ENCODE measurements at regions not wholly inside any gene's neighbourhood (a gene's known extent, or its start where the extent isn't known, plus 50 kb on each side); places are given as distances from the start of the nearest gene placed in this dataset.

- no peaks in the 10 kb centered on the region for H3K36me3 Mint-ChIP-seq
- no peak for DNase-seq
- no peak overlapping the region for H3K27ac Mint-ChIP-seq
- no peak overlapping the region for H3K4me3 Mint-ChIP-seq
- H3K9me3 Mint-ChIP-seq, result no peaks in the 10 kb centered on the region
- H3K27me3 Mint-ChIP-seq, result no peaks in the 10 kb centered on the region
- no peaks in the 10 kb centered on the region for H3K4me1 Mint-ChIP-seq
- no peak for ATAC-seq (replicated peaks)
Observed at GRCh38 chr13:73623281-73623680, 510.9 kb downstream of the KLF12 start.

DNA sequence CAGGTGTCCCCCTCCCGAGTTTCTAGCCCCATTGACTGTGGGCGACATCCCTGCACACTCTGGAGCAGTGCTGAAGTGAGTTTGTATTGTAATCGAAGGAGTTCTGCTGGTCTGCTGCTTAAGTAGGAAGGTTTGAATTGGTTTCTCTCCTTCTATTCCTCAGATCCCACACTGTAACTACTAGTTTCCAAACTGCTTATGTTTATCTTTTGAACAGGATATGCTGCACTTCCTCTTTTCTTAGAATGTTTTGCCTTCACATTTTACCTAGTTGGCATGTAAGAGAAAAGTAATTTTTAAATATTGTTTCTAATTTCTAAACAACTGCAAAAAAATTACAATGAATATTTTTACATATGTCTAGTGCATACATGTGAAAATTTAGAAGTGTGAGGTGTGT, 511.8 kb downstream of the KLF12 start:
- no peak overlapping the region for H3K4me3 Mint-ChIP-seq
- no peaks in the 10 kb centered on the region for H3K4me1 Mint-ChIP-seq
- H3K27ac Mint-ChIP-seq, result no peak overlapping the region
- H3K9me3 Mint-ChIP-seq, result no peaks in the 10 kb centered on the region
- no peak for ATAC-seq (replicated peaks)
- no peak for DNase-seq
- H3K27me3 Mint-ChIP-seq, result peaks cover 0 to 1% of the 10 kb centered on the region in 2 donors
- H3K36me3 Mint-ChIP-seq, result no peaks in the 10 kb centered on the region

- H3K36me3 Mint-ChIP-seq, result no peaks in the 10 kb centered on the region
- H3K4me1 Mint-ChIP-seq, result no peaks in the 10 kb centered on the region
- H3K27ac Mint-ChIP-seq, result no peak overlapping the region
- no peak overlapping the region for H3K4me3 Mint-ChIP-seq
- H3K27me3 Mint-ChIP-seq, result peaks cover 0 to 10% of the 10 kb centered on the region in 2 donors
- no peak for ATAC-seq (replicated peaks)
- peaks cover 0 to 4% of the 10 kb centered on the region in 2 donors for H3K9me3 Mint-ChIP-seq
- no peak for DNase-seq
Observed at GRCh38 chr13:73618275-73618865, 515.8 kb downstream of the KLF12 start.

DNA sequence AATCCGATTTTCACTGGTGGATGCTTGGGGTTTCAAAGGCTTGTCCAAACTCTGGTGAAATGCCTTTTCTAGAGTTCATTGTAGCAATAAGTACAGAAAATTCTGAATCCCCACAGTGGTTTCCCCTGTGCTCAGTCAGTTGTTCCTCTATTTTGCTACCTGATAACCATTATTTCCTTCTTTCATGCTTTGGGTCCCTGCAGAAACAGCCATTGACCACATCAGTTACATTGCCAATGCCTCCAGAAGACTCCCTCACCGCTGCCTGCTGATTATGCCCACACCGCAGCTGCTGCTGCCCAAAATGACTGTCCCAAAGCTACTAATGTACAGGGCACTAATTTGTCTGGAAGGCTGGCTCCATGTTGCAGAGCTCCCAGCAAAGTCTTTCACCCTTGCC, 517.3 kb downstream of the KLF12 start:
- Mint-ChIP-seq H3K9me3 (peaks cover 0 to 4% of the 10 kb centered on the region in 2 donors), H3K36me3 (no peaks in the 10 kb centered on the region), H3K27me3 (peaks cover 0 to 10% of the 10 kb centered on the region in 2 donors), H3K4me3 (no peak overlapping the region), H3K4me1 (no peaks in the 10 kb centered on the region), H3K27ac (no peak overlapping the region)
- no peak for DNase-seq
- ATAC-seq (replicated peaks), result no peak

- ATAC-seq (replicated peaks) (no peak), DNase-seq (no peak)
- Mint-ChIP-seq H3K4me3 (no peak overlapping the region), H3K27me3 (peaks cover 0 to 3% of the 10 kb centered on the region in 2 donors), H3K36me3 (no peaks in the 10 kb centered on the region), H3K27ac (no peak overlapping the region), H3K9me3 (peaks cover 0 to 4% of the 10 kb centered on the region in 2 donors), H3K4me1 (no peaks in the 10 kb centered on the region)
Observed at GRCh38 chr13:73610799-73611592, 523.2 kb downstream of the KLF12 start.

DNA sequence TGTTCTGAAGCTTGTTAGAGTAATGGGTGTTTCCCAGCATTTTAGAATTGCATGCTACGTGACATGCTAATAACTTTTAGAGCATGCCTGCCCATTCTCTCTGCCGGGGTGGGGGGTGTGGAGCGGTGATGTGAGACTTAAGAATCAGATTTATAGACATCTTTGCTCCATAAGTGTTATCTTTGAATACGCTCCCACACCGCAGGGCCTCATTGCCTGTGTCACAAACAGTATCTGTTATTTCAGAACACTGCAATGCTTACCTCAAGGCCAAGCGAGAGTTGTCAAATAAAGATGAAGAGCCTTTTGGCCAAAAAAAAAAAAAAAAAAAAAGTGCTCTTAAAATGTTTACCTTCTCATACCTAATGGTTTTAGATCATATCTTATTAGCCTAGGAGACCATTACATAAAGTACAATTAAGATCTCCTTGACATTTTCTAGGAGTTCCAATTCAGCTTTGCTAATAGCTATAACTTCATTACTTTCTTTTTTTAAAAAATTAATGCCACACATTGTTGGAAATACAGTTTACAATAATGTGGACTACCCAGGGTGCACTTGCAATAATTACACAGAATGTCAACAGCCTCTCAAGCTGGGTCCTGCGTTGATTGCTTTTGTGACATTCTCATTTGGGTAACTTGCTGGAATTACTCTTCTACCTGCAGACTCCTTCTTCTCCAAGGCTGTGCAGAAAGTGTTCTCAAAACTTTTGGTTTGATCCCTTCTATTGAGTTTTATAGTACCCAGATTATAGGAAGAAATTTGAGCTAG, 525.3 kb downstream of the KLF12 start:
- Mint-ChIP-seq H3K4me3 (no peak overlapping the region), H3K27ac (no peak overlapping the region), H3K4me1 (no peaks in the 10 kb centered on the region), H3K27me3 (no peaks in the 10 kb centered on the region), H3K9me3 (no peaks in the 10 kb centered on the region), H3K36me3 (no peaks in the 10 kb centered on the region)
- DNase-seq (no peak), ATAC-seq (replicated peaks) (no peak)

DNA sequence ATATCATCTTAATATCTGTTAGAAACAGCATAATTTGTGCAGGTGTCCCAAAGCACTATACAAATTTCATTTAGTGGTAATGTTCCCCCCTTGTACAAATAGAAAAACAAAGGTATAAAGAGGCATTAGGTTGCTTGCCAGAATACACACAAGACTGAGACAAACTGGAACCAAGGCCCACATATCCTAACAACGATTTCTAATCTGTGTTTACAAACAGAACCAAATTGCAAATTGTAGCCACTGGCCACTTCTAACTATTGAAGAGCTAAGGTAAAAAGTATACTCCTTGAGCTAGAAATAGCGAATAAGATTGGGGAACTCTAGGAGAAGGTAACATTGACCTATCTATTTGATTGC, 526.1 kb downstream of the KLF12 start:
- DNase-seq (no peak), ATAC-seq (replicated peaks) (no peak)
- Mint-ChIP-seq H3K27ac (no peak overlapping the region), H3K4me1 (no peaks in the 10 kb centered on the region), H3K9me3 (peaks cover 0 to 2% of the 10 kb centered on the region in 2 donors), H3K4me3 (no peak overlapping the region), H3K36me3 (no peaks in the 10 kb centered on the region), H3K27me3 (no peaks in the 10 kb centered on the region)

GRCh38 chr13:73607489-73608156, 526.6 kb downstream of the KLF12 start:
- DNase-seq (no peak), ATAC-seq (replicated peaks) (no peak)
- H3K4me1 Mint-ChIP-seq, result no peaks in the 10 kb centered on the region
- H3K36me3 Mint-ChIP-seq, result no peaks in the 10 kb centered on the region
- H3K27ac Mint-ChIP-seq, result no peak overlapping the region
- H3K9me3 Mint-ChIP-seq, result peaks cover 0 to 2% of the 10 kb centered on the region in 2 donors
- no peaks in the 10 kb centered on the region for H3K27me3 Mint-ChIP-seq
- H3K4me3 Mint-ChIP-seq, result no peak overlapping the region

DNA sequence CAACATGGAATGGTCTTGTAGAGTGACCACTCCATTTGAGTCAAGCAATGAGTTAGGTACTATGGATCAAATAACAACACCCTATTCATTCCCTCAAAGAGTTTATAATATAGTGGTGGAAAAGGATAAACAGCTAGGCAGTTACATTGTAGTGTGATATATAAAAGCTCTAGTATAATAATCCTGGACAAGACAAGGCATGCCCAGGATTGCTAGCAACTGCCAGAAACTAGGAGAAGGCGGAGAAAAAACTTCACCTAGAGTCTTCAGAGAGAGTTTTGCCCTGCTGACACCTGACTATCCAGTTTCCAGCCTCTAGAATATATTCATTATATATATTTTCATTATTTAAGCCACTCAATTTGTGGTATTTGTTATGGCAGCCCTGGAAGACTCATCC, 530.6 kb downstream of the KLF12 start:
- H3K27ac Mint-ChIP-seq, result no peak overlapping the region
- no peak for ATAC-seq (replicated peaks)
- H3K4me3 Mint-ChIP-seq, result no peak overlapping the region
- H3K4me1 Mint-ChIP-seq, result no peaks in the 10 kb centered on the region
- H3K36me3 Mint-ChIP-seq, result no peaks in the 10 kb centered on the region
- peaks cover 0 to 3% of the 10 kb centered on the region in 2 donors for H3K27me3 Mint-ChIP-seq
- peaks cover 0 to 5% of the 10 kb centered on the region in 2 donors for H3K9me3 Mint-ChIP-seq
- no peak for DNase-seq

GRCh38 chr13:73602295-73602694, 531.9 kb downstream of the KLF12 start:
- Mint-ChIP-seq H3K36me3 (no peaks in the 10 kb centered on the region), H3K27ac (no peak overlapping the region), H3K27me3 (peaks cover 0 to 3% of the 10 kb centered on the region in 2 donors), H3K9me3 (peaks cover 0 to 5% of the 10 kb centered on the region in 2 donors), H3K4me1 (no peaks in the 10 kb centered on the region), H3K4me3 (no peak overlapping the region)
- ATAC-seq (replicated peaks), result no peak
- DNase-seq, result no peak

- no peaks in the 10 kb centered on the region for H3K4me1 Mint-ChIP-seq
- peaks cover 0 to 5% of the 10 kb centered on the region in 2 donors for H3K9me3 Mint-ChIP-seq
- no peak overlapping the region for H3K27ac Mint-ChIP-seq
- H3K4me3 Mint-ChIP-seq, result no peak overlapping the region
- DNase-seq, result no peak
- no peak for ATAC-seq (replicated peaks)
- H3K36me3 Mint-ChIP-seq, result no peaks in the 10 kb centered on the region
- peaks cover 0 to 3% of the 10 kb centered on the region in 2 donors for H3K27me3 Mint-ChIP-seq
Observed at GRCh38 chr13:73601708-73602107, 532.5 kb downstream of the KLF12 start.

- no peaks in the 10 kb centered on the region for H3K4me1 Mint-ChIP-seq
- peaks cover 0 to 3% of the 10 kb centered on the region in 2 donors for H3K27me3 Mint-ChIP-seq
- no peak overlapping the region for H3K4me3 Mint-ChIP-seq
- H3K9me3 Mint-ChIP-seq, result peaks cover 0 to 5% of the 10 kb centered on the region in 2 donors
- ATAC-seq (replicated peaks), result no peak
- H3K36me3 Mint-ChIP-seq, result no peaks in the 10 kb centered on the region
- DNase-seq, result no peak
- H3K27ac Mint-ChIP-seq, result no peak overlapping the region
Observed at GRCh38 chr13:73599232-73600128, 534.7 kb downstream of the KLF12 start.

DNA sequence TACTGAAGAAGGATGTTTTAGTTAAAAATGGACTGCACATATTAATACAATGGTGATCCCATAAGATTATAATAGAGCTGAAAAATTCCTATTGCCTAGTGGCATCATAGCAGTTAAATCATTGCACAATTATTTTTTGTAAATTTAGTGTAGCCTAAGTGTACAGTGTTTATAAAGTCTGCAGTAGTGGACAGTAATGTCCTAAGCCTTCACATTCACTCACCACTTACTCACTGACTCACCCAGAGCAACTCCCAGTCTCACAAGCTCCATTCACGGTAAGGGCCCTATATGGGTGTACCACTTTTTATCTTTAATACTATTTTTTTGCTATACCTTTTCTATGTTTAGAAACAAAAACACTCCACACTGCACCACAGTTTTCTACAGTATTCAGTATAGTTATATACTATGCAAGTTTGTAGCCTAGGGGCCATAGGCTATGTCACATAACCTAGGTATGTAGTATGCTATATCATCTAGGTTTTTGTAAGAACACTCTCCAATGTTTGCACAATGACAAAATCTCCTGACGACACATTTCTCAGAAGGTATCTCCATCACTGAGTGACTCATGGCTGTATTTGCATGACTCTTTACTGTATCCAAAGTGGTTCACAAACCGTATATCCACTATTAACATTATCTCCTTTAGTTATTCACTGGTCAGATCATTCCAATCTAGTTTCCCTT, 536.0 kb downstream of the KLF12 start:
- Mint-ChIP-seq H3K36me3 (no peaks in the 10 kb centered on the region), H3K9me3 (peaks cover 0 to 3% of the 10 kb centered on the region in 2 donors), H3K27me3 (peaks cover 0 to 3% of the 10 kb centered on the region in 2 donors), H3K27ac (no peak overlapping the region), H3K4me1 (no peaks in the 10 kb centered on the region), H3K4me3 (no peak overlapping the region)
- DNase-seq, result no peak
- no peak for ATAC-seq (replicated peaks)

Data from stimulated activated naive B cell treated with anti-CD40 and anti-IgM and Interleukin-4, amounts not matched to agents 10 μg/mL and 1 μg/mL and 100 μg/mL, for 72 hours (primary cell).